ENCODE measurements at regions not wholly inside any gene's neighbourhood (a gene's known extent, or its start where the extent isn't known, plus 50 kb on each side); places are given as distances from the start of the nearest gene placed in this dataset.

- no peak for DNase-seq (ENCODE audit: low read depth)
- no peak for TF ChIP-seq CTCF (IDR thresholded peaks at IDR 0.05; ENCODE audit: insufficient read depth, low read length)
- H3K4me3 ChIP-seq (ENCODE audit: low read depth, low read length): no peak overlapping the region
Measured at GRCh38 chr6:94376876-94377275, 957.5 kb upstream of the EPHA7 start.

- no peak overlapping the region for H3K4me3 ChIP-seq (ENCODE audit: low read depth, low read length)
- no peak for TF ChIP-seq CTCF (IDR thresholded peaks at IDR 0.05; ENCODE audit: insufficient read depth, low read length)
- DNase-seq (ENCODE audit: low read depth): no peak
Measured at GRCh38 chr6:94372229-94372628, 952.9 kb upstream of the EPHA7 start.

GRCh38 chr6:94367316-94367715 is 948.0 kb upstream of the EPHA7 start:
- no peak for DNase-seq (ENCODE audit: low read depth)
- no peak for TF ChIP-seq CTCF (IDR thresholded peaks at IDR 0.05; ENCODE audit: insufficient read depth, low read length)
- H3K4me3 ChIP-seq (ENCODE audit: low read depth, low read length): no peak overlapping the region

GRCh38 chr6:94362061-94362864 is 942.9 kb upstream of the EPHA7 start:
- DNase-seq (ENCODE audit: low read depth): no peak
- TF ChIP-seq CTCF (IDR thresholded peaks at IDR 0.05; ENCODE audit: insufficient read depth, low read length): no peak
- H3K4me3 ChIP-seq (ENCODE audit: low read depth, low read length): no peak overlapping the region

GRCh38 chr6:94361304-94362060 is 942.1 kb upstream of the EPHA7 start:
- TF ChIP-seq CTCF (IDR thresholded peaks at IDR 0.05; ENCODE audit: insufficient read depth, low read length): no peak
- no peak for DNase-seq (ENCODE audit: low read depth)
- no peak overlapping the region for H3K4me3 ChIP-seq (ENCODE audit: low read depth, low read length)

GRCh38 chr6:94357381-94357980 is 938.1 kb upstream of the EPHA7 start:
- H3K4me3 ChIP-seq (ENCODE audit: low read depth, low read length): no peak overlapping the region
- DNase-seq (ENCODE audit: low read depth): no peak
- TF ChIP-seq CTCF (IDR thresholded peaks at IDR 0.05; ENCODE audit: insufficient read depth, low read length): no peak

All from fibroblast of the aortic adventitia (primary cell).